HG03457 (cell line): ENCODE measurements at regions not wholly inside any gene's neighbourhood (a gene's known extent, or its start where the extent isn't known, plus 50 kb on each side); places are given as distances from the start of the nearest gene placed in this dataset.
"Not testable (repeated sequence)": the region's sequence is repeated elsewhere in the genome, so short reads cannot be mapped to it uniquely, and the experiment has no call there.

ENCODE experiments used
- ATAC-seq: cut with Tn5 transposase; IDR thresholded peaks from one replicate; pipeline ENCODE4 v1.9.1; 2021; ENCODE audit warnings: moderate number of reproducible peaks; ENCODE audit not compliant: unreplicated experiment

GRCh38 chr10:30703446-30703845, 73.9 kb upstream of the LYZL2 start:
- not testable (repeated sequence) for ATAC-seq

- ATAC-seq, result no peak
These were observed 73.3 kb upstream of the LYZL2 start for GRCh38 chr10:30702860-30703259.

- peak; percentile 41 for ATAC-seq
These were observed 72.1 kb upstream of the LYZL2 start for GRCh38 chr10:30701451-30702173.

- no peak for ATAC-seq
These were observed 68.3 kb upstream of the LYZL2 start for GRCh38 chr10:30697806-30698205.

- not testable (repeated sequence) for ATAC-seq
These were observed 67.7 kb upstream of the LYZL2 start for GRCh38 chr10:30697221-30697620.

GRCh38 chr10:30696416-30697185, 67.0 kb upstream of the LYZL2 start:
- ATAC-seq, result not testable (repeated sequence)

GRCh38 chr10:30695481-30696236, 66.1 kb upstream of the LYZL2 start:
- ATAC-seq, result not testable (repeated sequence)

- no peak for ATAC-seq
These were observed 65.1 kb upstream of the LYZL2 start for GRCh38 chr10:30694518-30695228.

GRCh38 chr10:30691639-30692015, 62.1 kb upstream of the LYZL2 start:
- no peak for ATAC-seq

GRCh38 chr10:30690948-30691638, 61.5 kb upstream of the LYZL2 start:
- not testable (repeated sequence) for ATAC-seq

GRCh38 chr10:30688456-30688855, 58.9 kb upstream of the LYZL2 start:
- ATAC-seq, result no peak

- no peak for ATAC-seq
These were observed 58.2 kb upstream of the LYZL2 start for GRCh38 chr10:30687698-30688213.

GRCh38 chr10:30686708-30687107, 57.2 kb upstream of the LYZL2 start:
- ATAC-seq, result no peak

GRCh38 chr10:30683496-30683895, 53.9 kb upstream of the LYZL2 start:
- no peak for ATAC-seq

GRCh38 chr10:30682377-30683199, 53.0 kb upstream of the LYZL2 start:
- not testable (repeated sequence) for ATAC-seq

- ATAC-seq, result no peak
These were observed 51.4 kb upstream of the LYZL2 start for GRCh38 chr10:30680908-30681307.
